Hematopoietic multipotent progenitor cell treated with erythropoietin and hydrocortisone succinate and interleukin-3 and kit ligand, for 17 days (in vitro differentiated cells): ENCODE measurements at regions not wholly inside any gene's neighbourhood (a gene's known extent, or its start where the extent isn't known, plus 50 kb on each side); places are given as distances from the start of the nearest gene placed in this dataset.
"Not testable (repeated sequence)": the region's sequence is repeated elsewhere in the genome, so short reads cannot be mapped to it uniquely, and the experiment has no call there.

Experiments used
- DNase-seq: peaks from one replicate; pipeline ENCODE4 v3.0.0-alpha.2; 2015; ENCODE audit warnings: low spot score

GRCh38 chr4:18440527-18441202 is 419.1 kb upstream of the LCORL start:
- no peak for DNase-seq

DNA sequence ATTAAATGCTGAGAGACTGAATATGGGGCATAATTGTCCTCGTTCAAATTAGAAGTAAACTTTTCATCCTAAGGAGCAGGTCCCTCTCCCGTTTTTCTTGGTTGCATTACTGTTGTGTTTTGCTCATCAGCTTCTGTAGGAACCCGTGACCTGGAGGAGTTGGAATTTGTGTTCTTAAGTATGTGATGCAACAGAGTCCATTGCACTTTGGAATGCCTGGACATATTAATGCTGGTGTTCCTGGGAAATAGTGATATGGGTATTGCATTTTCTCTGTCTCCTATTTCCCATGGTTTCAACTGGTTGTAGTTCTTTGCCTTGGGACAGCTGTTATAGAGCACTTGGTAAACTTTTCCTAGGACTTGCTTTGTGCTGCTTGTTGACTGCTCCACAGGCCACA is 417.8 kb upstream of the LCORL start:
- no peak for DNase-seq

DNA sequence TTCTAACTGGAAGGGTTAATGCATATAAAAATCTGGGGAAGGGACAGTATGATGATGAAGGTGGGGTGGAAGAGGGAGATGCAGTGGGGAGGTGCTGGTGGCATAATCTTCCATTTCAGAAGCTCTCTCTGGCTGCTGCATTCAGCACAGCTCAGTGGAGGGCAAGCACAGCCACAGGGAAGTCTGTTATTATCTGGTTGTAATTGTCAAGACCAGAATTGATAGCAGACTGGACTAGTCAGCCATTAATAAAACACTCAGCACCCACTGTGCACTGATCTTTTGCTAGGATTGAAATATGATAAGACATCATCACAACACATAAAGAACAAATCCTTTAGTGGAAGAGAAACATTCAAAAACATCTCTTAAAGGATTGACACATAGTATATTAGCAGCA is 414.2 kb upstream of the LCORL start:
- DNase-seq: no peak

- no peak for DNase-seq
Measured at GRCh38 chr4:18422685-18423084, 401.1 kb upstream of the LCORL start.

- no peak for DNase-seq
Measured at GRCh38 chr4:18421519-18421918, 400.0 kb upstream of the LCORL start.

- DNase-seq: no peak
Measured at GRCh38 chr4:18419780-18420179, 398.2 kb upstream of the LCORL start.

GRCh38 chr4:18418195-18418898 is 396.8 kb upstream of the LCORL start:
- not testable (repeated sequence) for DNase-seq

GRCh38 chr4:18417651-18418050 is 396.1 kb upstream of the LCORL start:
- not testable (repeated sequence) for DNase-seq

GRCh38 chr4:18406264-18406663 is 384.7 kb upstream of the LCORL start:
- no peak for DNase-seq

GRCh38 chr4:18405054-18405453 is 383.5 kb upstream of the LCORL start:
- DNase-seq: no peak

DNA sequence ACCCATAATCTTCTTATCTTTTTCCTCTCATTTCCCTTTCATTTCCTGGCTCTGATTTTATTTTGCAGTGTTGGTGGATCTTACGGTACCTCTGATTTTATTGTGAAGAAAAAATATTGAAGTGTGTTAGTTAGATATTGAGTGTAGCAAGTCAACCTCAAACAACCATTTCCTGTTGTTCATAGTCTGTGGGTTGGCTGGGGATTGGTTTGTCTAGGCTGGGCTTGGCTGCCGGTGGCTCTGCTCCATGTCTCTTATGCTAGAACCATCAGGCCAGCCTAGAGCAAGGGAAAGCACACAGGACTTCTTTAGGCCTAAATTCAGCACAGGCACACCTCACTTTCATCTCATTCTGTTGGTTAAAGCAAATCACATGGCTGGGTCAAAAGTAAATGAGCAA is 383.1 kb upstream of the LCORL start:
- no peak for DNase-seq

DNA sequence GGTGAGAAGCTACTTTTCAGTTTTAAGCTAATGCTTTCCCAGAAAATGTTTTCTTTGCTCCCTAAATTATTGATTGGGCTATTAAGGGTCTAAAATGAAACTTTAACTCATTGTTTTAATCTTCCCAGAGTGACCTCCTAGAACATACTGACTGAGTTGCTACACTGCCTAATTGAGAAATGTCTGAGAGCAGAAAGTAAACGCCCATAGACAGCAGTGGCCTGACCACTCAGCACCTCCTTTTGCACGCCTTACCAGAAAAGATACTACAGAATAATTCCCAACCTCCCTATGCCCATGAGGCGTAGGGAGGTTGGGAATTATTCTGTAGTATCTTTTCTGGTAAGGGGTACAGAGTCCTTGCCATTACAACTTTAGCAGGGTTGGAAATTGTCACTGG is 381.8 kb upstream of the LCORL start:
- no peak for DNase-seq

- DNase-seq: no peak
Measured at GRCh38 chr4:18401868-18402267, 380.3 kb upstream of the LCORL start.

- no peak for DNase-seq
Measured at GRCh38 chr4:18401425-18401824, 379.9 kb upstream of the LCORL start.

DNA sequence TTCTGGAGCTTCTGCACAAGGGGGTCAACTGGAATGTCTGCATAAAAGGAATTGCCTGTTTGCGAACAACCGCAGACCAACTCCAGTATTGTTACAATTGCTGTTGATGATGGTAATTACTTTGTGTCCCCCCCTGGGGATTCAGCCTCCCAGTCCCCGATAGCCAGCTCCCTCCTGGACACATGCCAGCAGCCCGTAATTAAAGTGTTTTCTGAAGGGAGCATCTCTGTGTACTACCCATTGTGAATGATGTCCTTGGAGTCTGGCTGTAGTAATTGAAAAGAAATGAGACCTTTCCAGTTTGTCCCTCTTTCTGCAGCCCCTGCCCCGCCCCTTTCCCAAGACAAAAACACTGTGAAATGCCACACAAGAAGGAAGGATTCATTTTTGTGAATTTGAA is 377.1 kb upstream of the LCORL start:
- DNase-seq: no peak

- DNase-seq: no peak
Measured at GRCh38 chr4:18397681-18398390, 376.3 kb upstream of the LCORL start.

DNA sequence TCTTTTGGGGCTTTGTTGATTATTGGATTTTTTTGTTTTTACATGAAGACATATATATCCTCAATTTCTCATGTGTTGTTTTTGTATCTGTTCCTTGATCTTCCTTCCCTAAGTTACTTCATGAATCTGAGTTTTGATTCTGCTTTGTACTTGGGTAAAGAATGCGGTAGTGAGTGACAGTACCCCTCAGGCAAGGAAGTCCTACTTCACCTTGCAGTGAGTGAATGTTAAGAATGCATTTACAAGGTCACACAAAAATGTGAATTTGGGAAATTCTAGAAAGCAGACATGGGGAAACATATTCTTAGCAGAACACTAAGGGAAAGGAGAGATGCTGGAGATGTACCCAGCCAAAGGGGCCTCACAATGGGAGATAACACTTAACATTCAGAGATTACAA is 373.1 kb upstream of the LCORL start:
- no peak for DNase-seq

DNA sequence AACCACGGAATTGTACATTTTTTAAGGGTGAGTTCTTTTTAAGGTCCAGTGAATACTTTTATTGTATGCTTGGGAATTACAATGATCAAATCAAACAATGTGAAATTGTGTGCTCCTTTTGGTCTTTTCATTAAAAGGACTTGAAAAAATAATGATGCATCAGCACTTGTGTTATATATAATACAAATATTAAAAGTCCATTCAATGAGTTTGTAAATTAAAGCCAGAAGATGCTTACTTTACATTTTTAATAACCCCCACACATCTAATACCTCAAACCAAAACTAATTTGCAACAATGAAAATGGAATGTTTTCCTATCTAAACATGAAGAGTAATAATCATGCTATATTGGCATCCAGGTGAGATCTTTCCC is 369.8 kb upstream of the LCORL start:
- no peak for DNase-seq

GRCh38 chr4:18390655-18391353 is 369.2 kb upstream of the LCORL start:
- DNase-seq: no peak

DNA sequence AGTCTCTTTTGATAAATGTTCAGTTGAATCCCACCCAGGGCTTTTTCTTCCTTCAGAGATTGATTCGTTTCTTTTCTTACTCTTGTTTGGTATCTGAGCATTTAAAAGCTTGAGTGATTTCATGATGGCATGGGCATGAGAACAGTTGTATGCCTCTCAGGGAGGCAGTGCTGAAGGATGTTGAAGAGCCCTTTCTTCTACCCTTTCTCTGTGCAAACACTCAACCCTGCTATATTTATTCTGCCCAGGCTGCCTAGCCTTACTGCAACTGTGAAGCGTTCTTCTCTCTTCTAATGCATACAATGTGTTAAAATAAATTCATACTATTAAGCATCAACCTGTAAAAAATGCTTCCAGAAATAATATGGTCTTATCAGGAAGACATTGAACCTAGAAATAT is 367.6 kb upstream of the LCORL start:
- DNase-seq: no peak

- DNase-seq: no peak
Measured at GRCh38 chr4:18388039-18388438, 366.5 kb upstream of the LCORL start.

GRCh38 chr4:18381186-18381585 is 359.6 kb upstream of the LCORL start:
- DNase-seq: no peak

DNA sequence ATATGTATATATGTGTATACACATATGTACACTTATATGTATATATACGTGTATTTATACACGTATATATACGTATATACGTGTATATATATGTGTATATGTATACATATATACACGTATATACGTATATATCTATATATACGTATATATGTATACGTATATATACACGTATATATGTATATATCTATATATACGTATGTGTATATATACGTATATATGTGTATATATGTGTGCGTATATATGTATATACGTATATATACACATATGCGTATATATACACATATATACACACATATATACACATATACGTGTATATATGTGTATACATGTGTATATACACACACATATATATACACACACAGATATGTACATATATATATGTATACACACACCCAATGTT is 348.0 kb upstream of the LCORL start:
- no peak for DNase-seq
